Neuronal stem cell (in vitro differentiated cells): ENCODE measurements at regions not wholly inside any gene's neighbourhood (a gene's known extent, or its start where the extent isn't known, plus 50 kb on each side); places are given as distances from the start of the nearest gene placed in this dataset.
A peak's percentile ranks its signal among the peaks of the same experiment; 100 is the strongest.

Experiments
- DNase-seq: peaks from one replicate; pipeline ENCODE4 v3.0.0-alpha.2; 2013; ENCODE audit warnings: low spot score
- H2AFZ ChIP-seq: one replicate; pipeline ENCODE4 v1.6.1; 2013; ENCODE audit warnings: mild to moderate bottlenecking, low read length, inconsistent platforms
- H2AK5ac ChIP-seq: 2 replicates; pipeline ENCODE4 v1.6.1; 2013; ENCODE audit warnings: low read depth, mild to moderate bottlenecking, inconsistent platforms, low read length, moderate library complexity, mixed read lengths
- H2BK120ac ChIP-seq: 2 replicates; pipeline ENCODE4 v1.6.1; 2013; ENCODE audit warnings: low read depth, mild to moderate bottlenecking, inconsistent platforms, low read length, moderate library complexity, mixed read lengths
- H2BK12ac ChIP-seq: one replicate; pipeline ENCODE4 v1.6.1; 2013; ENCODE audit warnings: low read length, inconsistent platforms
- H2BK15ac ChIP-seq: 2 replicates; pipeline ENCODE4 v1.6.1; 2013; ENCODE audit warnings: mild to moderate bottlenecking, low read length, inconsistent platforms, mixed read lengths
- H2BK5ac ChIP-seq: one replicate; pipeline ENCODE4 v1.6.1; 2013; ENCODE audit warnings: inconsistent platforms, mild to moderate bottlenecking, low read length, moderate library complexity
- H3K14ac ChIP-seq: one replicate; pipeline ENCODE4 v1.6.1; 2013; ENCODE audit warnings: low read length, inconsistent platforms
- H3K18ac ChIP-seq: 2 replicates; pipeline ENCODE4 v1.6.1; 2013; ENCODE audit warnings: low read length, inconsistent platforms
- H3K23ac ChIP-seq: 2 replicates; pipeline ENCODE4 v1.6.1; 2013; ENCODE audit warnings: low read depth, mild to moderate bottlenecking, mixed read lengths, low read length, inconsistent platforms; ENCODE audit not compliant: poor library complexity
- H3K27ac ChIP-seq: replicated peaks from 3 replicates; pipeline ENCODE4 v1.5.1; 2013; ENCODE audit warnings: low read length, inconsistent platforms
- H3K27me3 ChIP-seq, 3 experiments: 2 replicates each; pipeline ENCODE4 v1.6.1; 2013; ENCODE audit warnings: low read length in 3 of 3, mild to moderate bottlenecking in 2 of 3, inconsistent platforms in 1 of 3, low read depth in 1 of 3, mixed read lengths in 1 of 3, moderate library complexity in 1 of 3; ENCODE audit not compliant: control insufficient read depth in 3 of 3, insufficient read depth in 3 of 3
- H3K36me3 ChIP-seq, 2 donors: replicated peaks in 1 of 2; 2 replicates each; pipeline ENCODE4 v1.6.1; 2013; ENCODE audit warnings: low read length in 2 of 2; ENCODE audit not compliant: control insufficient read depth in 2 of 2, insufficient read depth in 2 of 2
- H3K4ac ChIP-seq: 2 replicates; pipeline ENCODE4 v1.6.1; 2013; ENCODE audit warnings: inconsistent platforms, mild to moderate bottlenecking, low read length, moderate library complexity
- H3K4me1 ChIP-seq, 2 donors: 1 replicate in 1 of 2; 2 replicates in 1 of 2; pipeline ENCODE4 v1.6.1; 2013; ENCODE audit warnings: low read length in 2 of 2, low read depth in 1 of 2; ENCODE audit not compliant: control insufficient read depth in 2 of 2, insufficient read depth in 1 of 2
- H3K4me2 ChIP-seq: one replicate; pipeline ENCODE4 v1.6.1; 2013; ENCODE audit warnings: mild to moderate bottlenecking, low read length, inconsistent platforms; ENCODE audit not compliant: insufficient read depth, poor library complexity, severe bottlenecking
- H3K4me3 ChIP-seq, 2 donors: 2 replicates each; pipeline ENCODE4 v1.5.1; 2013; ENCODE audit warnings: low read length in 2 of 2, mild to moderate bottlenecking in 2 of 2, inconsistent platforms in 1 of 2, moderate library complexity in 1 of 2
- H3K79me1 ChIP-seq: one replicate; pipeline ENCODE4 v1.6.1; 2013; ENCODE audit warnings: low read depth, mild to moderate bottlenecking, inconsistent platforms, low read length, moderate library complexity
- H3K9ac ChIP-seq: one replicate; pipeline ENCODE4 v1.6.1; 2013; ENCODE audit warnings: mild to moderate bottlenecking, low read depth, low read length, inconsistent platforms; ENCODE audit not compliant: poor library complexity
- H3K9me3 ChIP-seq, 2 donors: replicated peaks in 1 of 2; 2 replicates each; pipeline versions ENCODE3 to v1.6.1; 2013; ENCODE audit warnings: low read length in 2 of 2, mild to moderate bottlenecking in 2 of 2, inconsistent platforms in 1 of 2, low read depth in 1 of 2, mixed read lengths in 1 of 2, moderate library complexity in 1 of 2; ENCODE audit not compliant: control insufficient read depth in 2 of 2, insufficient read depth in 1 of 2
- H4K8ac ChIP-seq: one replicate; pipeline ENCODE4 v1.6.1; 2013; ENCODE audit warnings: low read depth, mild to moderate bottlenecking, inconsistent platforms, low read length, moderate library complexity
- H4K91ac ChIP-seq: one replicate; pipeline ENCODE4 v1.6.1; 2013; ENCODE audit warnings: low read length, low read depth, mild to moderate bottlenecking, inconsistent platforms; ENCODE audit not compliant: poor library complexity
- WGBS, 2 donors: extraction: QIAGEN DNeasy Blood & Tissue Kit; methylation state at CpG; one replicate each; pipeline ENCODE4 v1.1.7; 2013; ENCODE audit warnings: missing lambda C conversion rate in 2 of 2, mixed read lengths in 1 of 2; ENCODE audit not compliant: insufficient read length in 2 of 2, insufficient replicate concordance in 1 of 2; ENCODE audit errors: extremely low coverage in 2 of 2; 5-methylcytosine and 5-hydroxymethylcytosine counted together

- H3K27ac ChIP-seq, result no peak overlapping the region
- H3K4ac ChIP-seq, result peak overlapping the region; percentile 0
- H3K23ac ChIP-seq, result peak overlapping the region; percentile 46
- peak overlapping the region; percentile 25 for H2BK12ac ChIP-seq
- H3K9me3 ChIP-seq, result peaks cover 0 to 19% of the 10 kb centered on the region in 2 donors
- H2BK120ac ChIP-seq, result no peak overlapping the region
- H4K91ac ChIP-seq, result peak overlapping the region; percentile 68
- peaks cover 9% of the 10 kb centered on the region for H3K79me1 ChIP-seq
- peak overlapping the region; percentile 88 for H2BK15ac ChIP-seq
- H3K14ac ChIP-seq, result peak overlapping the region; percentile 78
- H3K4me2 ChIP-seq, result no peak overlapping the region
- peaks cover 14 to 19% of the 10 kb centered on the region in 2 donors for H3K4me1 ChIP-seq
- H3K9ac ChIP-seq, result peak overlapping the region; percentile 79
- no peak for DNase-seq
- no peak overlapping the region for H2AFZ ChIP-seq
- H4K8ac ChIP-seq, result peak overlapping the region; percentile 43
- peaks cover 0 to 3% (median 0%) of the 10 kb centered on the region in 3 experiments for H3K27me3 ChIP-seq
- peak overlapping the region; percentile 63 for H3K18ac ChIP-seq
- peak overlapping the region in 1 of 2 donors; percentile 68 for H3K4me3 ChIP-seq
- peaks cover 0 to 8% of the 10 kb centered on the region in 2 donors for H3K36me3 ChIP-seq
- H2BK5ac ChIP-seq, result no peak overlapping the region
- peak overlapping the region; percentile 88 for H2AK5ac ChIP-seq
- no CpG with 5 or more reads among the region's 19 CpGs for WGBS, 2 donors
These were observed 84.9 kb upstream of the PRR5 start for GRCh38 chr22:44616882-44617655.

DNA sequence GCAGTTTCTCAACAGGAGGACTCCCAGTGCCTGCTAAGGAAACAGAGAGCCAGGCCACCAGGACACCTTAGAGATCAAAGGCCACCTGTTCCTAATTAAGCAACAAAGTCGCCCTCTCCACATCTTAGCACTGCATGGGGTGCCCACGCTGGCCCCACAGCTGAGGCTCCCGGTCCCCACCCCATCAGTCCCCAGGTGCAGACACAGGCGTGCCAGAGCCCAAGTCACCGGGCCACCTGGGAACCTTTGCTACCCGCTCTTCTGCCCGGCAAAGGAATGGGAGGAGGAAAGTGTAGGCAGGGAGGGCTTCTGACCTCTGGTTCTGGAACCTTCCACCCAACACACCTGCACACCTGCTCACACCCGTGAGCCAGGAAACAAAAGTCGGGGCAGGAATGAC lies 85.5 kb upstream of the PRR5 start:
- Histone ChIP-seq H3K36me3 (peaks cover 0 to 8% of the 10 kb centered on the region in 2 donors), H3K9ac (no peak overlapping the region), H2AFZ (no peak overlapping the region), H3K27ac (no peak overlapping the region), H2BK120ac (no peak overlapping the region), H3K14ac (no peak overlapping the region), H2AK5ac (peak overlapping the region; percentile 88), H3K4me1 (peaks cover 10 to 15% of the 10 kb centered on the region in 2 donors), H3K9me3 (peaks cover 3 to 21% of the 10 kb centered on the region in 2 donors), H3K4me3 (no peak overlapping the region), H2BK5ac (no peak overlapping the region), H2BK15ac (peak overlapping the region; percentile 84), H4K8ac (no peak overlapping the region), H2BK12ac (peak overlapping the region; percentile 17), H3K18ac (peak overlapping the region; percentile 63), H3K4ac (no peak overlapping the region), H3K4me2 (no peak overlapping the region), H3K23ac (no peak overlapping the region), H4K91ac (no peak overlapping the region), H3K79me1 (peaks cover 7% of the 10 kb centered on the region), H3K27me3 (peaks cover 0 to 3% (median 0%) of the 10 kb centered on the region in 3 experiments)
- DNase-seq, result no peak
- no CpG with 5 or more reads among the region's 9 CpGs for WGBS, 2 donors

GRCh38 chr22:44615602-44616180 lies 86.3 kb upstream of the PRR5 start:
- no peak overlapping the region for H3K27ac ChIP-seq
- peaks cover 7% of the 10 kb centered on the region for H3K79me1 ChIP-seq
- no peak overlapping the region for H2AFZ ChIP-seq
- H3K27me3 ChIP-seq, result peaks cover 0 to 3% (median 0%) of the 10 kb centered on the region in 3 experiments
- no peak overlapping the region for H2BK5ac ChIP-seq
- H3K23ac ChIP-seq, result no peak overlapping the region
- no peak overlapping the region for H2BK120ac ChIP-seq
- DNase-seq, result no peak
- H4K8ac ChIP-seq, result no peak overlapping the region
- H2AK5ac ChIP-seq, result peak overlapping the region; percentile 25
- peaks cover 6 to 11% of the 10 kb centered on the region in 2 donors for H3K4me1 ChIP-seq
- no peak overlapping the region for H3K14ac ChIP-seq
- no peak overlapping the region for H3K9ac ChIP-seq
- peaks cover 6 to 23% of the 10 kb centered on the region in 2 donors for H3K9me3 ChIP-seq
- no peak overlapping the region for H2BK15ac ChIP-seq
- no CpG with 5 or more reads among the region's 8 CpGs for WGBS, 2 donors
- peaks cover 0 to 8% of the 10 kb centered on the region in 2 donors for H3K36me3 ChIP-seq
- no peak overlapping the region for H3K4me2 ChIP-seq
- H3K18ac ChIP-seq, result no peak overlapping the region
- H3K4me3 ChIP-seq, result no peak overlapping the region
- H4K91ac ChIP-seq, result no peak overlapping the region
- H2BK12ac ChIP-seq, result no peak overlapping the region
- no peak overlapping the region for H3K4ac ChIP-seq

GRCh38 chr22:44615146-44615545 lies 86.9 kb upstream of the PRR5 start:
- H4K8ac ChIP-seq, result no peak overlapping the region
- no peak overlapping the region for H2AK5ac ChIP-seq
- peaks cover 6 to 23% of the 10 kb centered on the region in 2 donors for H3K9me3 ChIP-seq
- H3K18ac ChIP-seq, result peak overlapping the region; percentile 32
- no peak overlapping the region for H3K9ac ChIP-seq
- H2BK120ac ChIP-seq, result no peak overlapping the region
- no peak overlapping the region for H3K4me2 ChIP-seq
- no CpG with 5 or more reads among the region's 16 CpGs for WGBS, 2 donors
- H4K91ac ChIP-seq, result no peak overlapping the region
- no peak overlapping the region for H2BK15ac ChIP-seq
- H3K27ac ChIP-seq, result no peak overlapping the region
- H3K27me3 ChIP-seq, result peaks cover 0 to 3% (median 0%) of the 10 kb centered on the region in 3 experiments
- DNase-seq, result no peak
- H2BK12ac ChIP-seq, result no peak overlapping the region
- H3K4ac ChIP-seq, result no peak overlapping the region
- no peak overlapping the region for H2BK5ac ChIP-seq
- H2AFZ ChIP-seq, result no peak overlapping the region
- no peak overlapping the region for H3K23ac ChIP-seq
- H3K4me1 ChIP-seq, result peaks cover 4 to 7% of the 10 kb centered on the region in 2 donors
- H3K36me3 ChIP-seq, result peaks cover 0 to 8% of the 10 kb centered on the region in 2 donors
- no peak overlapping the region for H3K4me3 ChIP-seq
- no peak overlapping the region for H3K14ac ChIP-seq
- peaks cover 7% of the 10 kb centered on the region for H3K79me1 ChIP-seq
